Gastrocnemius medialis (tissue), 4 donors: ENCODE measurements at regions not wholly inside any gene's neighbourhood (a gene's known extent, or its start where the extent isn't known, plus 50 kb on each side); places are given as distances from the start of the nearest gene placed in this dataset.

ENCODE experiments used
- POLR2A ChIP-seq, 2 donors: fragments of 450-650 bp; IDR thresholded peaks; one replicate each; pipeline ENCODE4 v1.6.1; 2017; ENCODE audit warnings: antibody characterized with exemption in 2 of 2, mild to moderate bottlenecking in 2 of 2, moderate library complexity in 2 of 2
- TF ChIP-seq, protein P1 (sequence below), 5 experiments: fragments of 450-650 bp in 3 of 5; fragments of 200-600 bp in 2 of 5; sonication (generic) in 2 of 5; IDR thresholded peaks in 4 of 5; conservative IDR thresholded peaks in 1 of 5; 1 replicate in 4 of 5; 2 replicates in 1 of 5; pipeline ENCODE4 v1.5.1; 2016 to 2019; ENCODE audit warnings: antibody characterized with exemption in 5 of 5, mild to moderate bottlenecking in 3 of 5, moderate library complexity in 3 of 5

DNA sequence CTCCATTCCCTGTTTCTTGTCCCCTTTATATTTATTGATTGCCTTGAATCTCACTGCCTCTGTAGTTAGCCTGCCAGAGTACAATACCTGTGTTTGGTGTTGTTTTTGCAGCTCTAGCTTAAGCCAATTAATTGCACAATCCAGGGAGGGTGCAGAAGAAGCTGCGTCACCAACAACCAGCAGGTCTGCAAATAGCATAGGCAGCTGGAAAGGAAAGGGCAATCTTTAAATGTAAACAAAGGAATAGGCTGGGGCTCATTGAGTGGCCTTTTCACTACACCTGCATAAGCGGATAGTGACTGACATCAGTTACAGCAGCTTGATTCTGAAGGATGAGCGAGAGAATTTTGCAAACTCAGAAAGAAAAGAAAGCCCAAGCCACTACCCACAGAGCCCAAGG lies 106.8 kb upstream of the RAI2 start:
- TF ChIP-seq, protein P1, sequence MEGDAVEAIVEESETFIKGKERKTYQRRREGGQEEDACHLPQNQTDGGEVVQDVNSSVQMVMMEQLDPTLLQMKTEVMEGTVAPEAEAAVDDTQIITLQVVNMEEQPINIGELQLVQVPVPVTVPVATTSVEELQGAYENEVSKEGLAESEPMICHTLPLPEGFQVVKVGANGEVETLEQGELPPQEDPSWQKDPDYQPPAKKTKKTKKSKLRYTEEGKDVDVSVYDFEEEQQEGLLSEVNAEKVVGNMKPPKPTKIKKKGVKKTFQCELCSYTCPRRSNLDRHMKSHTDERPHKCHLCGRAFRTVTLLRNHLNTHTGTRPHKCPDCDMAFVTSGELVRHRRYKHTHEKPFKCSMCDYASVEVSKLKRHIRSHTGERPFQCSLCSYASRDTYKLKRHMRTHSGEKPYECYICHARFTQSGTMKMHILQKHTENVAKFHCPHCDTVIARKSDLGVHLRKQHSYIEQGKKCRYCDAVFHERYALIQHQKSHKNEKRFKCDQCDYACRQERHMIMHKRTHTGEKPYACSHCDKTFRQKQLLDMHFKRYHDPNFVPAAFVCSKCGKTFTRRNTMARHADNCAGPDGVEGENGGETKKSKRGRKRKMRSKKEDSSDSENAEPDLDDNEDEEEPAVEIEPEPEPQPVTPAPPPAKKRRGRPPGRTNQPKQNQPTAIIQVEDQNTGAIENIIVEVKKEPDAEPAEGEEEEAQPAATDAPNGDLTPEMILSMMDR (IDR thresholded peaks at IDR 0.05 in 4 of 5, conservative IDR thresholded peaks at IDR 0.05 in 1 of 5): no peak
- TF ChIP-seq POLR2A (IDR thresholded peaks at IDR 0.05): no peak
